ENCODE measurements at regions not wholly inside any gene's neighbourhood (a gene's known extent, or its start where the extent isn't known, plus 50 kb on each side); places are given as distances from the start of the nearest gene placed in this dataset.

DNA sequence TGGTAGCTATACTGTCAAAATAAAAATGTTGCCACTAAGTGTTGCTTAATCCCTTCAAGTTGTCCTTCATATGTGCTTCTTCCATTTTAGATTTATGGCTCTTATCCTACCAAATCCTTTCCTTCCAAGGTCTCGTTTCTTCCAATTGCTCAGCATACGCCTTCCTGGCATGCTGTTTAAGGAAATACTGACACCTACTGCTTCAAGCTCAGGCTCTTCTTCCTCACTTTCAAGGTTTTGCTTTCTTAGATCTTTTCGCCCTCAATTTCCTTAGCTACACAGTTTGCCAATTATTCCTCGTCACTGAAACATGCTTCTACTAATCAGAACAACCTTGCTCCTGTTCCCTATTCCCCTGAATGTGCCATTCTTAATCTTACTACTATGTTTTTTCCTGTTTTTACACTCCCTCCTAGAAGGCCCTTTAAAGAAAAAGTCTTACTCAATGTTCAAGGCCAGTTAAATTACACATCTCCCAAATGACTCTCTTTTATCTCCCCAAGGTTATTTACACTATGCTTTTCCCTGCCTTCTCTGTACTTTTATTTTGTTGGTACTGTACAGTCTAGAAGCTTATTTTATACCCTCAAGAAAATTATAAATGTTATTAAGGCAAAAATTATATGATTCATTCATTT is 343.1 kb downstream of the MZT1 start:
- H3K79me2 ChIP-seq (ENCODE audit: control insufficient read depth, insufficient read depth, low read length) = no peaks in the 10 kb centered on the region
- intact Hi-C loops (cut with micrococcal nuclease; ENCODE audit: unreplicated experiment) (no loop called here), in situ Hi-C loops (cut with MboI) (no loop called here)
- no peak overlapping the region for H2AFZ ChIP-seq (ENCODE audit: control insufficient read depth, low read depth, low read length)
- ATAC-seq (no peak), DNase-seq (ENCODE audit: low read depth, low spot score) (no peak), FAIRE-seq (no peak)
- H3K4me2 ChIP-seq (ENCODE audit: control insufficient read depth, insufficient read depth) = no peak overlapping the region
- no peaks in the 10 kb centered on the region for H4K20me1 ChIP-seq (ENCODE audit: control insufficient read depth, insufficient read depth)
- CTCF ChIA-PET = interaction anchor here (1.0 kb wide), 1 partner anchor 9 kb away, joined by 3 read pairs; no protein-coding TSS in a partner anchor
- no peak overlapping the region for H3K4me3 ChIP-seq
- H3K36me3 ChIP-seq (ENCODE audit: control insufficient read depth in 2 of 2, insufficient read depth in 2 of 2, low read length in 1 of 2) = no peaks in the 10 kb centered on the region
- H3K27me3 ChIP-seq (replicated peaks in 1 of 2; ENCODE audit: control insufficient read depth in 2 of 2, insufficient read depth in 2 of 2, low read length in 1 of 2) = no peaks in the 10 kb centered on the region
- POLR2A ChIA-PET = no interaction called here
- 12% methylated on average over 4 of the region's 4 CpGs for WGBS (ENCODE audit: insufficient coverage, insufficient replicate concordance, low lambda C conversion rate, missing lambda C conversion rate)
- no peak overlapping the region for H3K27ac ChIP-seq (ENCODE audit: control insufficient read depth, insufficient read depth)
- RAD21 ChIA-PET (ENCODE audit: unreplicated experiment) = no interaction called here
- H3K9ac ChIP-seq (ENCODE audit: control insufficient read depth, insufficient read depth, low read length) = no peak overlapping the region
- H3K9me3 ChIP-seq (replicated peaks; ENCODE audit: control insufficient read depth, insufficient read depth, low read length) = no peaks in the 10 kb centered on the region
- SMC1A ChIA-PET (ENCODE audit: uncharacterized antibody, unreplicated experiment) = interaction anchor here (0.6 kb wide), 1 partner anchor 35 kb away, joined by 3 read pairs; no protein-coding TSS in a partner anchor
- no peaks in the 10 kb centered on the region for H3K4me1 ChIP-seq (ENCODE audit: control insufficient read depth, insufficient read depth, low read length)
- no TSS peak for BruUV-seq (replicated peaks)
- TF ChIP-seq CBX3 (IDR thresholded peaks at IDR 0.05; ENCODE audit: borderline replicate concordance, low read depth) (no peak), RUNX3 (IDR thresholded peaks at IDR 0.05; ENCODE audit: low read length) (no peak), CREM (IDR thresholded peaks at IDR 0.05; ENCODE audit: low read depth) (no peak), YY1 (IDR thresholded peaks at IDR 0.05; ENCODE audit: low read depth, low read length) (no peak), FOS (IDR thresholded peaks at IDR 0.05; ENCODE audit: borderline replicate concordance, extremely low read depth, insufficient read length) (no peak), POLR2A (IDR thresholded peaks at IDR 0.05; ENCODE audit: low read depth, low read length) (no peak), HCFC1 (IDR thresholded peaks at IDR 0.05; ENCODE audit: low read length) (no peak), KDM1A (IDR thresholded peaks at IDR 0.05; ENCODE audit: borderline replicate concordance) (no peak), ASH2L (IDR thresholded peaks at IDR 0.05; ENCODE audit: borderline replicate concordance, low read depth) (no peak)

DNA sequence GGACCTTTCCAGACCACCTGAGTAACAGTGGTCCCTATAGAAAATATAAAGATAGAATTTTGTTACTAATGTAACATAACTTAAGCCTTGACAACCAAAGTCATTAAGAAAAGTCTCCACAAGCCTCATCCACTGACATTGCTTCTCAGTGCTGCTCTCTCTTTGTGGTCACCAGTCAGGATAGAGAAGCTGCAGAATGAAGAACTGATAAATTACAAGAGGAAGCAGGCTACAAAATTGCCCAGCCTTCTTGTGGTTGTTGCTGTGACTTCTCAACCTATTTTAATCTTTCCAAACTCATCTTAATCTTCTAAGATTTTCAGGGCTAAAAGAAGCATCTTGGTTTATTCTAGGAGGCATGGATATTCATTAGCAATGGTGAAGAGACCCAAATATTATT is 343.8 kb downstream of the MZT1 start:
- no peak overlapping the region for H2AFZ ChIP-seq (ENCODE audit: control insufficient read depth, low read depth, low read length)
- H3K36me3 ChIP-seq (ENCODE audit: control insufficient read depth in 2 of 2, insufficient read depth in 2 of 2, low read length in 1 of 2) = no peaks in the 10 kb centered on the region
- in situ Hi-C loops (cut with MboI) (no loop called here), intact Hi-C loops (cut with micrococcal nuclease; ENCODE audit: unreplicated experiment) (no loop called here)
- ATAC-seq = no peak
- no peaks in the 10 kb centered on the region for H3K4me1 ChIP-seq (ENCODE audit: control insufficient read depth, insufficient read depth, low read length)
- no peak for TF ChIP-seq ZNF274 (IDR thresholded peaks at IDR 0.05; ENCODE audit: insufficient read depth, insufficient read length)
- no peak for TF ChIP-seq SP1 (IDR thresholded peaks at IDR 0.05; ENCODE audit: low read depth, low read length)
- no peak for TF ChIP-seq NFYA (IDR thresholded peaks at IDR 0.05; ENCODE audit: borderline replicate concordance, low read depth, low read length)
- TF ChIP-seq, protein P1, sequence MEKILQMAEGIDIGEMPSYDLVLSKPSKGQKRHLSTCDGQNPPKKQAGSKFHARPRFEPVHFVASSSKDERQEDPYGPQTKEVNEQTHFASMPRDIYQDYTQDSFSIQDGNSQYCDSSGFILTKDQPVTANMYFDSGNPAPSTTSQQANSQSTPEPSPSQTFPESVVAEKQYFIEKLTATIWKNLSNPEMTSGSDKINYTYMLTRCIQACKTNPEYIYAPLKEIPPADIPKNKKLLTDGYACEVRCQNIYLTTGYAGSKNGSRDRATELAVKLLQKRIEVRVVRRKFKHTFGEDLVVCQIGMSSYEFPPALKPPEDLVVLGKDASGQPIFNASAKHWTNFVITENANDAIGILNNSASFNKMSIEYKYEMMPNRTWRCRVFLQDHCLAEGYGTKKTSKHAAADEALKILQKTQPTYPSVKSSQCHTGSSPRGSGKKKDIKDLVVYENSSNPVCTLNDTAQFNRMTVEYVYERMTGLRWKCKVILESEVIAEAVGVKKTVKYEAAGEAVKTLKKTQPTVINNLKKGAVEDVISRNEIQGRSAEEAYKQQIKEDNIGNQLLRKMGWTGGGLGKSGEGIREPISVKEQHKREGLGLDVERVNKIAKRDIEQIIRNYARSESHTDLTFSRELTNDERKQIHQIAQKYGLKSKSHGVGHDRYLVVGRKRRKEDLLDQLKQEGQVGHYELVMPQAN (conservative IDR thresholded peaks at IDR 0.05) = no peak
- TF ChIP-seq RFX5 (IDR thresholded peaks at IDR 0.05; ENCODE audit: low read depth, low read length) = no peak
- no peaks in the 10 kb centered on the region for H4K20me1 ChIP-seq (ENCODE audit: control insufficient read depth, insufficient read depth)
- no TSS peak for BruUV-seq (replicated peaks)
- no peaks in the 10 kb centered on the region for H3K79me2 ChIP-seq (ENCODE audit: control insufficient read depth, insufficient read depth, low read length)
- no peak for FAIRE-seq
- no peaks in the 10 kb centered on the region for H3K9me3 ChIP-seq (replicated peaks; ENCODE audit: control insufficient read depth, insufficient read depth, low read length)
- no peak overlapping the region for H3K4me3 ChIP-seq
- H3K4me2 ChIP-seq (ENCODE audit: control insufficient read depth, insufficient read depth) = no peak overlapping the region
- H3K9ac ChIP-seq (ENCODE audit: control insufficient read depth, insufficient read depth, low read length) = no peak overlapping the region
- SMC1A ChIA-PET (ENCODE audit: uncharacterized antibody, unreplicated experiment) = interaction anchor here (0.6 kb wide), 1 partner anchor 35 kb away, joined by 3 read pairs; no protein-coding TSS in a partner anchor
- CTCF ChIA-PET = interaction anchor here (1.0 kb wide), 1 partner anchor 10 kb away, joined by 3 read pairs; no protein-coding TSS in a partner anchor
- RAD21 ChIA-PET (ENCODE audit: unreplicated experiment) = no interaction called here
- no peak for DNase-seq (ENCODE audit: low read depth, low spot score)
- H3K27ac ChIP-seq (ENCODE audit: control insufficient read depth, insufficient read depth) = no peak overlapping the region
- no peaks in the 10 kb centered on the region for H3K27me3 ChIP-seq (replicated peaks in 1 of 2; ENCODE audit: control insufficient read depth in 2 of 2, insufficient read depth in 2 of 2, low read length in 1 of 2)
- POLR2A ChIA-PET = no interaction called here
